DND-41 (cell line): ENCODE measurements at regions not wholly inside any gene's neighbourhood (a gene's known extent, or its start where the extent isn't known, plus 50 kb on each side); places are given as distances from the start of the nearest gene placed in this dataset.

Source experiments
- ATAC-seq: fragments of 200-7000 bp; cut with Tn5 transposase; 3 replicates; pipeline ENCODE4 v1.9.1; 2021; ENCODE audit warnings: low read depth; ENCODE audit not compliant: insufficient read depth
- DNase-seq: peaks from one replicate; pipeline ENCODE4 v3.0.0-alpha.2; 2020
- H2AFZ ChIP-seq: 2 replicates; pipeline ENCODE4 v1.6.0; 2012; ENCODE audit warnings: low read depth, low read length
- H3K27ac ChIP-seq: 2 replicates; pipeline ENCODE4 v1.5.1; 2012; ENCODE audit warnings: low read length, inconsistent platforms
- H3K27me3 ChIP-seq: fragments of 200-600 bp; sonication (generic); 2 replicates; pipeline ENCODE4 v1.6.0; 2012; ENCODE audit warnings: low read length, mild to moderate bottlenecking, inconsistent platforms; ENCODE audit not compliant: insufficient read depth, poor library complexity
- H3K36me3 ChIP-seq: 2 replicates; pipeline ENCODE4 v1.5.1; 2012; ENCODE audit warnings: low read length, inconsistent platforms; ENCODE audit not compliant: insufficient read depth
- H3K4me1 ChIP-seq: 2 replicates; pipeline ENCODE4 v1.5.1; 2012; ENCODE audit warnings: mild to moderate bottlenecking, low read length; ENCODE audit not compliant: insufficient read depth
- H3K4me2 ChIP-seq: 2 replicates; pipeline ENCODE4 v1.6.0; 2012; ENCODE audit warnings: mild to moderate bottlenecking, moderate library complexity, low read length, inconsistent platforms; ENCODE audit not compliant: insufficient read depth
- H3K4me3 ChIP-seq, 2 experiments: fragments of 200-600 bp in 1 of 2; shearing (Covaris generic) in 1 of 2; 2 replicates each; pipeline ENCODE4 v1.5.1; 2012 to 2016; ENCODE audit warnings: inconsistent platforms in 2 of 2, low read length in 2 of 2, mild to moderate bottlenecking in 2 of 2, low read depth in 1 of 2, moderate library complexity in 1 of 2
- H3K79me2 ChIP-seq: 2 replicates; pipeline ENCODE4 v1.6.0; 2012; ENCODE audit warnings: low read length, inconsistent platforms; ENCODE audit not compliant: insufficient read depth
- H3K9ac ChIP-seq: 2 replicates; pipeline ENCODE4 v1.6.0; 2012; ENCODE audit warnings: low read depth, mild to moderate bottlenecking, inconsistent platforms, low read length, moderate library complexity
- H3K9me3 ChIP-seq: 2 replicates; pipeline ENCODE4 v1.5.1; 2012; ENCODE audit warnings: low read length, moderate library complexity, mild to moderate bottlenecking, inconsistent platforms; ENCODE audit not compliant: insufficient read depth, severe bottlenecking
- H4K20me1 ChIP-seq: 2 replicates; pipeline ENCODE4 v1.6.0; 2012; ENCODE audit warnings: low read length; ENCODE audit not compliant: insufficient read depth
- CTCF ChIP-seq: IDR thresholded peaks from 2 replicates; pipeline ENCODE4 v1.5.1; 2012; ENCODE audit warnings: borderline replicate concordance, low read length, moderate library complexity, mild to moderate bottlenecking; ENCODE audit not compliant: poor library complexity, severe bottlenecking; ENCODE audit errors: extremely low read depth
- EZH2 ChIP-seq: IDR thresholded peaks from 3 replicates; pipeline ENCODE4 v1.6.1; 2012; ENCODE audit warnings: borderline replicate concordance, low read depth, mild to moderate bottlenecking, moderate library complexity, low read length, inconsistent platforms; ENCODE audit not compliant: severe bottlenecking

- no peaks in the 10 kb centered on the region for H4K20me1 ChIP-seq
- H3K4me2 ChIP-seq: no peak overlapping the region
- H3K4me3 ChIP-seq: no peak overlapping the region
- H3K27ac ChIP-seq: no peak overlapping the region
- H3K9me3 ChIP-seq: no peaks in the 10 kb centered on the region
- H3K4me1 ChIP-seq: no peaks in the 10 kb centered on the region
- H3K9ac ChIP-seq: no peak overlapping the region
- DNase-seq: no peak
- no peak overlapping the region for H2AFZ ChIP-seq
- H3K27me3 ChIP-seq: no peaks in the 10 kb centered on the region
- TF ChIP-seq CTCF (no peak), EZH2 (no peak)
- no peaks in the 10 kb centered on the region for H3K36me3 ChIP-seq
- no peaks in the 10 kb centered on the region for H3K79me2 ChIP-seq
- ATAC-seq: no peak
Observed at GRCh38 chr18:34482204-34482603, 227.9 kb upstream of the DTNA start.

- ATAC-seq: no peak
- H3K9ac ChIP-seq: no peak overlapping the region
- H3K27me3 ChIP-seq: no peaks in the 10 kb centered on the region
- no peaks in the 10 kb centered on the region for H4K20me1 ChIP-seq
- TF ChIP-seq CTCF (no peak), EZH2 (no peak)
- no peaks in the 10 kb centered on the region for H3K4me1 ChIP-seq
- no peak overlapping the region for H3K4me2 ChIP-seq
- H3K27ac ChIP-seq: no peak overlapping the region
- no peak overlapping the region for H3K4me3 ChIP-seq
- H3K9me3 ChIP-seq: no peaks in the 10 kb centered on the region
- no peak overlapping the region for H2AFZ ChIP-seq
- DNase-seq: no peak
- H3K79me2 ChIP-seq: no peaks in the 10 kb centered on the region
- no peaks in the 10 kb centered on the region for H3K36me3 ChIP-seq
Observed at GRCh38 chr18:34483198-34483597, 226.9 kb upstream of the DTNA start.

- no peaks in the 10 kb centered on the region for H3K79me2 ChIP-seq
- no peak overlapping the region for H3K4me2 ChIP-seq
- H3K4me3 ChIP-seq: no peak overlapping the region
- H3K4me1 ChIP-seq: no peaks in the 10 kb centered on the region
- H2AFZ ChIP-seq: no peak overlapping the region
- DNase-seq (no peak), ATAC-seq (no peak)
- no peaks in the 10 kb centered on the region for H4K20me1 ChIP-seq
- no peaks in the 10 kb centered on the region for H3K9me3 ChIP-seq
- H3K36me3 ChIP-seq: no peaks in the 10 kb centered on the region
- no peaks in the 10 kb centered on the region for H3K27me3 ChIP-seq
- H3K9ac ChIP-seq: no peak overlapping the region
- no peak overlapping the region for H3K27ac ChIP-seq
- no peak for TF ChIP-seq EZH2
- TF ChIP-seq CTCF: no peak
Observed at GRCh38 chr18:34491719-34492118, 218.4 kb upstream of the DTNA start.

- Histone ChIP-seq H3K4me3 (no peak overlapping the region), H3K79me2 (no peaks in the 10 kb centered on the region), H3K36me3 (no peaks in the 10 kb centered on the region), H3K9me3 (no peaks in the 10 kb centered on the region), H3K4me2 (no peak overlapping the region), H4K20me1 (no peaks in the 10 kb centered on the region), H3K9ac (no peak overlapping the region), H3K4me1 (no peaks in the 10 kb centered on the region), H3K27ac (no peak overlapping the region), H3K27me3 (no peaks in the 10 kb centered on the region), H2AFZ (no peak overlapping the region)
- no peak for ATAC-seq
- TF ChIP-seq EZH2 (no peak), CTCF (no peak)
- no peak for DNase-seq
Observed at GRCh38 chr18:34492652-34493051, 217.4 kb upstream of the DTNA start.
